22Rv1 (cell line): ENCODE measurements at regions not wholly inside any gene's neighbourhood (a gene's known extent, or its start where the extent isn't known, plus 50 kb on each side); places are given as distances from the start of the nearest gene placed in this dataset.

Experiments
- H3K27ac ChIP-seq: fragments of 450-650 bp; 2 replicates; pipeline ENCODE4 v1.5.1; 2017
- CTCF ChIP-seq: fragments of 450-650 bp; IDR thresholded peaks from 2 replicates; pipeline ENCODE4 v1.5.1; 2017; ENCODE audit warnings: mild to moderate bottlenecking
- ZFX ChIP-seq: fragments of 450-650 bp; IDR thresholded peaks from 2 replicates; pipeline ENCODE4 v1.6.1; 2017; ENCODE audit warnings: antibody characterized with exemption, borderline replicate concordance

GRCh38 chr3:194814878-194815357 lies 129.2 kb downstream of the FAM43A start:
- no peak for TF ChIP-seq ZFX
- no peak for TF ChIP-seq CTCF
- no peak overlapping the region for H3K27ac ChIP-seq

- H3K27ac ChIP-seq: no peak overlapping the region
- TF ChIP-seq ZFX (no peak), CTCF (no peak)
These were observed 131.3 kb downstream of the FAM43A start for GRCh38 chr3:194816748-194817591.

DNA sequence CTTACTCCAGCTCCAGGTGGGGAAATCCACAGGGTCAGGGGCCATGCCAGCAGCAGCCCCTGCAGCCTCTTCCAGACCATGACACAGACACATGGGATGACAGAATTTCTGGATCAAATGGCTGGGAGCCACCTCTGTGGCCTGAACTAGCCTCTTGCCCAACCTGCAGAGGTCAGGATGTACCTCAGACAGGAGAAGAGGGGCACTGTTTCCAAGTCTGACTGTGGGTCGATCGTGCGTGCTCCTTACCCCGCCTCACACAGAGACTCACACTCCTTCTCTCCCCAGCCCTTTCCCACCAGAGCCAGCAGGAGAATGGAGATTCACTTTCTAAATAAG lies 131.9 kb downstream of the FAM43A start:
- no peak overlapping the region for H3K27ac ChIP-seq
- no peak for TF ChIP-seq CTCF
- no peak for TF ChIP-seq ZFX

GRCh38 chr3:194817936-194818335 lies 132.3 kb downstream of the FAM43A start:
- no peak overlapping the region for H3K27ac ChIP-seq
- TF ChIP-seq ZFX (no peak), CTCF (no peak)

DNA sequence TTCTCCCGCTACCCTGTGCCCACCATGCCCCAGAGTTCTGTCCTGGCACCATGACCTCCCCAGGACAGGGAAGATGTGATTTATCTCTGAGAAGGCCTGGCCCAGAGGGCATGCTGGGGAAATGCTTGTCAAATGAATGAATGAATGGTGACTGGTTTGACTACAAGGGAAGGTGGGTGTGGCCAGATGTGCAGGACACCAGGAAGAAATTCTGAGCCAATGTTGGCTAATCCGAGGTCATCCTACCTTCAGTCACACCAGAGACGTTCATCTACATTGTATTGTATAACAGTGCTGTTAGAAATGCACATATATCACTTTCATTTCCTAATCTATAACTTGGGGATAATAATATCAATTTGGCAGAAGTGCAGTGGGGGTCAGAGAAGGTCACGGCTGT lies 138.4 kb downstream of the FAM43A start:
- no peak for TF ChIP-seq CTCF
- no peak for TF ChIP-seq ZFX
- H3K27ac ChIP-seq: no peak overlapping the region

DNA sequence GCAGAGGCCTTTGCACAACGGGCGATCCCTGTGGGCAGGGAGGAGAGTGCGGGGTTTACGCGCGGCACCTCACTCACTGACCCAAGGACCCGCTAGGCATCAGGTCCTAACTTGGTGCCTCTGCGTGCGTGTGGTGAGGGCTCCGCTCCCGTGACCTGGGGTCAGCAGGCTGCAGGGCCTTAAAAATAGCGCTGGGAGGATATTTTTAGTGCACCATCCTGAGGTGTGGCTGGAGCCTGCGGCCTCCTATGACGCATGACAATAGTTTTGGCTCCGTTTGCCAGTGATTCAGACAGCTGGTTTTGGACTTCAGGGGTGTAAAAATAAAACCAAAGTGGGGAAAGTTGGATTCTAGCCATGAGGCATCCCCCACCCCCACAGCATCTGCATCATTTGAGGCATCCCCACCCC lies 139.0 kb downstream of the FAM43A start:
- H3K27ac ChIP-seq: no peak overlapping the region
- no peak for TF ChIP-seq CTCF

- no peak for TF ChIP-seq ZFX
These were observed 140.9 kb downstream of the FAM43A start for GRCh38 chr3:194826594-194826993.

DNA sequence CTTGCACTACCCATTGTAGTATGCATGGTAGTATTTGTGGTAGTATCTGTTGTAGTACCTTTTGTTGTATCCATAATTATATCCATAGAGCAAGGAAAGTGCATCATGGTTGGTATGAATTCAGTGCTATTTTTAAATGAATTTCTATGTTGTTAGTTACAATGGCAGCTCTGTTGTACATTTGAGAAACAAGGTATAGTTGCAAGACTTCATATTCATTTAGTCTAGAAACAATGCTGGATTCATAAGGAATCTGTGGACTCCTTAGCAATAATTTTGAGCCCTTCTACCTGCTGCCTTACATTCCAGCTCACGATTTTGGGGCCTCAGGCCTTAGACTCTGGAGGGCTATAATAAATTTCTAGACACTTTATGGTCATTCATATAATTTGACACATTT lies 141.8 kb downstream of the FAM43A start:
- H3K27ac ChIP-seq: no peak overlapping the region
- TF ChIP-seq CTCF (no peak), ZFX (no peak)

More at GRCh38 chr3:194826594-194826993, 140.9 kb downstream of the FAM43A start:
- H3K27ac ChIP-seq: no peak overlapping the region
